ENCODE measurements at regions not wholly inside any gene's neighbourhood (a gene's known extent, or its start where the extent isn't known, plus 50 kb on each side); places are given as distances from the start of the nearest gene placed in this dataset.

DNA sequence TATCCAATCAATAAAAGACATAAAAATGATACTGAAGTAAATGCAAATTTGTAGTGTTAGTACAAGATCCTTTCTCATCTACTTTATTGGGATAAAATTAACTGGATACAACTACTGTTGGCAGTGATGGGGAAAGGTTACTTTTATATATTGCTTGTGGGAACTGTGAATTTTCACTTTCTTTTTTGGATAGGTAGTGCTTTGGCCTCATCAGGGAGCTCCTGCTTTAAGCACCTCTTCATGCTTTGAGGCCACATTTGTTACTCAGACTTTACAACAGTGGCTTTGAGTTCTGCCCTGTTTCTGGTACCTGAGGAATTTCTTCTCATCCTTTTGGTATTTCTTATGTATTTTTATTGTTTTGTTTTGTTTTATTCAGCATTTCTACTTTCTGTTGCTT, 134.7 kb upstream of the XIST start:
- Histone ChIP-seq H2BK5ac (ENCODE audit: insufficient read length, low read length) (no peak overlapping the region), H4K91ac (ENCODE audit: insufficient read length, low read depth, low read length) (no peak overlapping the region), H2BK15ac (ENCODE audit: low read depth, low read length) (no peak overlapping the region), H3K79me1 (ENCODE audit: insufficient read depth, low read depth, low read length, poor library complexity, severe bottlenecking) (no peaks in the 10 kb centered on the region), H2BK120ac (ENCODE audit: low read depth, low read length, poor library complexity, severe bottlenecking) (no peak overlapping the region), H3K56ac (ENCODE audit: insufficient read length, low read depth, low read length) (no peak overlapping the region), H3T11ph (ENCODE audit: low read length) (no peak overlapping the region), H4K5ac (ENCODE audit: insufficient read length, low read depth, low read length) (no peak overlapping the region), H3K23ac (ENCODE audit: insufficient read length, low read depth, low read length) (no peak overlapping the region), H3K9me3 (ENCODE audit: control insufficient read depth, low read depth, low read length) (no peaks in the 10 kb centered on the region), H3K79me2 (ENCODE audit: insufficient read depth, low read length) (peaks cover 1% of the 10 kb centered on the region; the same call in 1 of the 2 replicates), H3K27ac (ENCODE audit: insufficient read length, low read depth, low read length) (no peak overlapping the region), H3K18ac (ENCODE audit: insufficient read length, low read depth, low read length) (no peak overlapping the region), H3K14ac (ENCODE audit: insufficient read depth, low read length) (no peak overlapping the region), H4K8ac (replicated peaks; ENCODE audit: insufficient read length, low read depth, low read length) (no peak overlapping the region), H2AFZ (ENCODE audit: low read length) (no peak overlapping the region), H3K4ac (ENCODE audit: low read depth, low read length) (no peak overlapping the region), H3K4me2 (ENCODE audit: insufficient read depth, insufficient read length, low read length) (no peak overlapping the region), H2BK12ac (ENCODE audit: insufficient read length, low read depth, low read length) (no peak overlapping the region), H3K23me2 (ENCODE audit: insufficient read length, low read depth, low read length, poor library complexity, severe bottlenecking) (no peaks in the 10 kb centered on the region), H3K27me3 (ENCODE audit: insufficient read depth, low read length) (no peaks in the 10 kb centered on the region), H3K4me1 (ENCODE audit: insufficient read depth, low read length) (no peaks in the 10 kb centered on the region), H3K9ac (ENCODE audit: extremely low read depth, insufficient read length, low read length) (no peak overlapping the region), H2BK20ac (ENCODE audit: low read depth, low read length, poor library complexity, severe bottlenecking) (no peak overlapping the region), H4K20me1 (ENCODE audit: control insufficient read depth, insufficient read depth, insufficient read length) (no peaks in the 10 kb centered on the region), H2AK5ac (ENCODE audit: insufficient read length, low read length) (no peak overlapping the region)
- H3K27me3 Mint-ChIP-seq (ENCODE audit: low read depth), result no peaks in the 10 kb centered on the region
- no peak for DNase-seq
- H3K4me1 Mint-ChIP-seq, result peaks cover 2 to 3% of the 10 kb centered on the region in 2 experiments; a peak in 3 of 4 replicates
- H3K4me3 Mint-ChIP-seq, result no peak overlapping the region
- no peak overlapping the region; a peak in 1 of 7 replicates for H3K27ac Mint-ChIP-seq
- H3K9me3 Mint-ChIP-seq, result peaks cover 9 to 23% of the 10 kb centered on the region in 2 experiments; a peak in 4 of 5 replicates
- no peak for TF ChIP-seq CTCF (conservative IDR thresholded peaks at IDR 0.05)
- peaks cover 58 to 71% (median 58%) of the 10 kb centered on the region in 3 experiments for H3K36me3 Mint-ChIP-seq (ENCODE audit: insufficient read depth in 1 of 3, low read depth in 3 of 3)

All from H9 (cell line).